ENCODE measurements at regions not wholly inside any gene's neighbourhood (a gene's known extent, or its start where the extent isn't known, plus 50 kb on each side); places are given as distances from the start of the nearest gene placed in this dataset.

- TF ChIP-seq CTCF (IDR thresholded peaks at IDR 0.05; ENCODE audit: low read depth, low read length, missing input control): no peak
- TF ChIP-seq MAX (IDR thresholded peaks at IDR 0.05): no peak
- TF ChIP-seq, protein P1, sequence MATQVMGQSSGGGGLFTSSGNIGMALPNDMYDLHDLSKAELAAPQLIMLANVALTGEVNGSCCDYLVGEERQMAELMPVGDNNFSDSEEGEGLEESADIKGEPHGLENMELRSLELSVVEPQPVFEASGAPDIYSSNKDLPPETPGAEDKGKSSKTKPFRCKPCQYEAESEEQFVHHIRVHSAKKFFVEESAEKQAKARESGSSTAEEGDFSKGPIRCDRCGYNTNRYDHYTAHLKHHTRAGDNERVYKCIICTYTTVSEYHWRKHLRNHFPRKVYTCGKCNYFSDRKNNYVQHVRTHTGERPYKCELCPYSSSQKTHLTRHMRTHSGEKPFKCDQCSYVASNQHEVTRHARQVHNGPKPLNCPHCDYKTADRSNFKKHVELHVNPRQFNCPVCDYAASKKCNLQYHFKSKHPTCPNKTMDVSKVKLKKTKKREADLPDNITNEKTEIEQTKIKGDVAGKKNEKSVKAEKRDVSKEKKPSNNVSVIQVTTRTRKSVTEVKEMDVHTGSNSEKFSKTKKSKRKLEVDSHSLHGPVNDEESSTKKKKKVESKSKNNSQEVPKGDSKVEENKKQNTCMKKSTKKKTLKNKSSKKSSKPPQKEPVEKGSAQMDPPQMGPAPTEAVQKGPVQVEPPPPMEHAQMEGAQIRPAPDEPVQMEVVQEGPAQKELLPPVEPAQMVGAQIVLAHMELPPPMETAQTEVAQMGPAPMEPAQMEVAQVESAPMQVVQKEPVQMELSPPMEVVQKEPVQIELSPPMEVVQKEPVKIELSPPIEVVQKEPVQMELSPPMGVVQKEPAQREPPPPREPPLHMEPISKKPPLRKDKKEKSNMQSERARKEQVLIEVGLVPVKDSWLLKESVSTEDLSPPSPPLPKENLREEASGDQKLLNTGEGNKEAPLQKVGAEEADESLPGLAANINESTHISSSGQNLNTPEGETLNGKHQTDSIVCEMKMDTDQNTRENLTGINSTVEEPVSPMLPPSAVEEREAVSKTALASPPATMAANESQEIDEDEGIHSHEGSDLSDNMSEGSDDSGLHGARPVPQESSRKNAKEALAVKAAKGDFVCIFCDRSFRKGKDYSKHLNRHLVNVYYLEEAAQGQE (IDR thresholded peaks at IDR 0.05): no peak
- no peak for TF ChIP-seq RAD21 (IDR thresholded peaks at IDR 0.05)
- no peak for TF ChIP-seq SP1 (IDR thresholded peaks at IDR 0.05)
- no peak for TF ChIP-seq TAF1 (conservative IDR thresholded peaks at IDR 0.05)
- no peak for TF ChIP-seq YY1 (IDR thresholded peaks at IDR 0.05)
- TF ChIP-seq ZBTB33 (IDR thresholded peaks at IDR 0.05): no peak
- TF ChIP-seq, protein P2, sequence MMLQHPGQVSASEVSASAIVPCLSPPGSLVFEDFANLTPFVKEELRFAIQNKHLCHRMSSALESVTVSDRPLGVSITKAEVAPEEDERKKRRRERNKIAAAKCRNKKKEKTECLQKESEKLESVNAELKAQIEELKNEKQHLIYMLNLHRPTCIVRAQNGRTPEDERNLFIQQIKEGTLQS (IDR thresholded peaks at IDR 0.05): no peak
- no peak for TF ChIP-seq HNF4A (conservative IDR thresholded peaks at IDR 0.05)
- no peak for TF ChIP-seq JUND (IDR thresholded peaks at IDR 0.05)
- TF ChIP-seq EGR1 (IDR thresholded peaks at IDR 0.05; ENCODE audit: low read depth in 2 of 2): no peak
- no peak for TF ChIP-seq FOXA2 (IDR thresholded peaks at IDR 0.05)
- no peak for TF ChIP-seq GABPA (IDR thresholded peaks at IDR 0.05 in 1 of 2, conservative IDR thresholded peaks at IDR 0.05 in 1 of 2)
These were observed 319.4 kb downstream of the SH2D1A start for GRCh38 chrX:124665621-124666400.
